GM18507 (cell line): ENCODE measurements at regions not wholly inside any gene's neighbourhood (a gene's known extent, or its start where the extent isn't known, plus 50 kb on each side); places are given as distances from the start of the nearest gene placed in this dataset.

Source experiments
- DNase-seq: peaks from one replicate; pipeline ENCODE4 v3.0.0; 2011; ENCODE audit warnings: low read depth; ENCODE audit not compliant: insufficient read length; ENCODE audit errors: extremely low spot score
- FAIRE-seq: peaks from 2 replicates; lab custom pipeline; 2011; peaks lifted over from hg19 to GRCh38; lab: Jason Lieb, UNC

- DNase-seq (no peak), FAIRE-seq (no peak)
Observed at GRCh38 chr11:70500076-70500847, 101.9 kb downstream of the CTTN start.

- FAIRE-seq: no peak
Observed at GRCh38 chr11:70501051-70501901, 102.9 kb downstream of the CTTN start.

GRCh38 chr11:70501933-70502540 lies 103.7 kb downstream of the CTTN start:
- FAIRE-seq: no peak
- no peak for DNase-seq

More at GRCh38 chr11:70501051-70501901, 102.9 kb downstream of the CTTN start:
- no peak for DNase-seq

GRCh38 chr11:70502677-70503467 lies 104.5 kb downstream of the CTTN start:
- no peak for FAIRE-seq
- DNase-seq: no peak

GRCh38 chr11:70503468-70504221 lies 105.3 kb downstream of the CTTN start:
- DNase-seq: no peak

GRCh38 chr11:70504246-70505020 lies 106.1 kb downstream of the CTTN start:
- no peak for DNase-seq
- no peak for FAIRE-seq

More at GRCh38 chr11:70503468-70504221, 105.3 kb downstream of the CTTN start:
- no peak for FAIRE-seq

- DNase-seq (no peak), FAIRE-seq (no peak)
Observed at GRCh38 chr11:70505331-70505731, 107.0 kb downstream of the CTTN start.

- FAIRE-seq: no peak
- DNase-seq: no peak
Observed at GRCh38 chr11:70505761-70506657, 107.7 kb downstream of the CTTN start.

- no peak for FAIRE-seq
- no peak for DNase-seq
Observed at GRCh38 chr11:70506658-70506970, 108.3 kb downstream of the CTTN start.

GRCh38 chr11:70506986-70507385 lies 108.7 kb downstream of the CTTN start:
- DNase-seq: no peak

GRCh38 chr11:70507466-70508230 lies 109.3 kb downstream of the CTTN start:
- DNase-seq: no peak
- no peak for FAIRE-seq

More at GRCh38 chr11:70506986-70507385, 108.7 kb downstream of the CTTN start:
- FAIRE-seq: no peak

- no peak for FAIRE-seq
- DNase-seq: no peak
Observed at GRCh38 chr11:70508231-70508480, 109.8 kb downstream of the CTTN start.

GRCh38 chr11:70509476-70509875 lies 111.1 kb downstream of the CTTN start:
- no peak for FAIRE-seq
- DNase-seq: no peak

GRCh38 chr11:70510106-70510505 lies 111.8 kb downstream of the CTTN start:
- DNase-seq (no peak), FAIRE-seq (no peak)

GRCh38 chr11:70510571-70510970 lies 112.2 kb downstream of the CTTN start:
- FAIRE-seq (no peak), DNase-seq (no peak)

- no peak for DNase-seq
- FAIRE-seq: no peak
Observed at GRCh38 chr11:70511345-70511744, 113.0 kb downstream of the CTTN start.

- FAIRE-seq (no peak), DNase-seq (no peak)
Observed at GRCh38 chr11:70512716-70513115, 114.4 kb downstream of the CTTN start.
